ENCODE measurements at regions not wholly inside any gene's neighbourhood (a gene's known extent, or its start where the extent isn't known, plus 50 kb on each side); places are given as distances from the start of the nearest gene placed in this dataset.
A peak's percentile ranks its signal among the peaks of the same experiment; 100 is the strongest.

DNA sequence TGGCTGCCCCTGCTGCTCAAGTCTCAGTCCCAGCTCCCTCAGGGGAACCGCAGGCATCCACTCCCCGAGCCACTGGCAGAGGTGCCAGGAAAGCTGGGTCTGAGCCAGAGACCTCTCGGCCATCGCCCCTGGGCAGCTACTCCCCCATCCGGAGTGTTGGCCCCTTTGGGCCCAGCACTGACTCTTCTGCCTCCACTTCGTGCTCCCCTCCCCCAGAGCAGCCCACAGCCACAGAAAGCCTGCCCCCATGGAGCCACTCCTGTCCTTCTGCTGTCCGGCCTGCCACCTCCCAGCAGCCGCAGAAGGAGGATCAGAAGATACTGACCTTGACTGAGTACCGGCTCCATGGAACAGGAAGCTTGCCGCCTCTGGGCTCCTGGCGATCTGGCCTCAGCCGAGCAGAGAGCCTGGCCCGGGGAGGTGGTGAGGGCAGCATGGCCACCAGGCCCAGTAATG, 49.8 kb upstream of the TESK1 start:
- Histone ChIP-seq H3K23ac (ENCODE audit: low read length in 2 of 2) (no peak overlapping the region), H3K4ac (ENCODE audit: low read depth in 1 of 2, low read length in 2 of 2) (no peak overlapping the region), H2AK5ac (ENCODE audit: low read length, severe bottlenecking) (no peak overlapping the region), H3K14ac (ENCODE audit: low read length in 2 of 2) (no peak overlapping the region), H3K9me3 (ENCODE audit: control insufficient read depth, low read length) (no peaks in the 10 kb centered on the region), H3K9ac (ENCODE audit: low read length) (no peak overlapping the region), H2AFZ (ENCODE audit: low read depth, low read length) (no peak overlapping the region), H2BK12ac (ENCODE audit: low read length in 2 of 2) (no peak overlapping the region), H3K18ac (ENCODE audit: low read depth in 1 of 2, low read length in 2 of 2) (no peak overlapping the region), H3K36me3 (ENCODE audit: control insufficient read depth in 1 of 2, insufficient read depth in 2 of 2, low read depth in 1 of 2, low read length in 2 of 2) (peaks cover 59 to 67% of the 10 kb centered on the region in 2 experiments), H2BK5ac (ENCODE audit: low read depth, low read length, poor library complexity, severe bottlenecking) (no peak overlapping the region), H3K27ac (ENCODE audit: low read length, poor library complexity, severe bottlenecking) (no peak overlapping the region), H3K27me3 (ENCODE audit: control insufficient read depth in 1 of 2, insufficient read depth in 1 of 2, low read length in 2 of 2) (no peaks in the 10 kb centered on the region), H3K4me1 (ENCODE audit: control insufficient read depth, insufficient read depth, low read depth, low read length) (peaks cover 4% of the 10 kb centered on the region), H4K91ac (ENCODE audit: low read length) (no peak overlapping the region), H3K4me3 (ENCODE audit: insufficient read depth in 1 of 2, low read depth in 1 of 2, low read length in 2 of 2) (no peak overlapping the region), H4K8ac (ENCODE audit: low read length) (no peak overlapping the region), H3K4me2 (ENCODE audit: low read length, poor library complexity, severe bottlenecking) (no peak overlapping the region), H2BK15ac (ENCODE audit: low read depth, poor library complexity, severe bottlenecking) (peak overlapping the region; percentile 3), H2BK120ac (ENCODE audit: low read depth, low read length) (no peak overlapping the region), H3K79me1 (replicated peaks; ENCODE audit: low read length, poor library complexity, severe bottlenecking) (peaks cover 49% of the 10 kb centered on the region)
- DNase-seq, result no peak
- WGBS, result 96% methylated on average over 13 of the region's 13 CpGs

Data from mesenchymal stem cell (in vitro differentiated cells and primary cell).